ENCODE measurements at regions not wholly inside any gene's neighbourhood (a gene's known extent, or its start where the extent isn't known, plus 50 kb on each side); places are given as distances from the start of the nearest gene placed in this dataset.

GRCh38 chr1:236332092-236332758, 50.5 kb upstream of the ERO1B start:
- no peak overlapping the region for H3K27ac ChIP-seq
- TF ChIP-seq ZFX (IDR thresholded peaks at IDR 0.05; ENCODE audit: borderline replicate concordance) (no peak), CTCF (IDR thresholded peaks at IDR 0.05) (no peak)
